ENCODE measurements at regions not wholly inside any gene's neighbourhood (a gene's known extent, or its start where the extent isn't known, plus 50 kb on each side); places are given as distances from the start of the nearest gene placed in this dataset.

DNA sequence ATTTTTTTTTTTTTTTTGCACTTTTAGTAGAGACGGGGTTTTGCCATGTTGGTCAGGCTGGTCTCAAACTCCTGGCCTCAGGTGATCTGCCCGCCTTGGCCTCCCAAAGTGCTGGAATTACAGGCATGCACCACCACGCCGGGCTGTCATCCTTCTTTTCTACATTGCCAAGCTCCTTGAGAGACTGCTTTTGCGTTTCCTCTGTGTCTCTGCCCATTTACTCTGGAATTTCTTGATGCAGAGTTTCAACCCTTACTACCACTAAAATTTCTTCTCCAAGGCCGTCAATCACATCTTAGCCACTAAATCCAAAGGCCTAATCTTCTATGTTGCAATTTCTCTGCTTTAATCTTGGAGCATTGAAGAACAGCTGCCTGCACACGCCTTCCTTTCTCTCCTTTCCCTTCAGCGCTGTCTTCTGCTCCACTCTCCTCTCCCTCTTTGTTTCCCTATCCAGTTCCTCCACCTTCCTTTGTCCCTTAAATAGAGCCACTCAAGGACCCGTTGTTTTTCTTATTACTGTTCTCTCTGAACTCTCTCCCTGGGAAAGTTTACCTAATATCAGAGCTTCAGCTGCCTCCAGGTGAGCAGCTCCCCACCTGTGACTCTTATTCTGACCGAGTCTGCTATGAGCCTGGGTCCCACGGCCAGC lies 98.8 kb downstream of the SLC35B3 start:
- TF ChIP-seq EP300 (IDR thresholded peaks at IDR 0.05): no peak
- TF ChIP-seq, protein P1, sequence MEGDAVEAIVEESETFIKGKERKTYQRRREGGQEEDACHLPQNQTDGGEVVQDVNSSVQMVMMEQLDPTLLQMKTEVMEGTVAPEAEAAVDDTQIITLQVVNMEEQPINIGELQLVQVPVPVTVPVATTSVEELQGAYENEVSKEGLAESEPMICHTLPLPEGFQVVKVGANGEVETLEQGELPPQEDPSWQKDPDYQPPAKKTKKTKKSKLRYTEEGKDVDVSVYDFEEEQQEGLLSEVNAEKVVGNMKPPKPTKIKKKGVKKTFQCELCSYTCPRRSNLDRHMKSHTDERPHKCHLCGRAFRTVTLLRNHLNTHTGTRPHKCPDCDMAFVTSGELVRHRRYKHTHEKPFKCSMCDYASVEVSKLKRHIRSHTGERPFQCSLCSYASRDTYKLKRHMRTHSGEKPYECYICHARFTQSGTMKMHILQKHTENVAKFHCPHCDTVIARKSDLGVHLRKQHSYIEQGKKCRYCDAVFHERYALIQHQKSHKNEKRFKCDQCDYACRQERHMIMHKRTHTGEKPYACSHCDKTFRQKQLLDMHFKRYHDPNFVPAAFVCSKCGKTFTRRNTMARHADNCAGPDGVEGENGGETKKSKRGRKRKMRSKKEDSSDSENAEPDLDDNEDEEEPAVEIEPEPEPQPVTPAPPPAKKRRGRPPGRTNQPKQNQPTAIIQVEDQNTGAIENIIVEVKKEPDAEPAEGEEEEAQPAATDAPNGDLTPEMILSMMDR (IDR thresholded peaks at IDR 0.05): no peak
